Uterus (tissue), 3 donors: ENCODE measurements at regions not wholly inside any gene's neighbourhood (a gene's known extent, or its start where the extent isn't known, plus 50 kb on each side); places are given as distances from the start of the nearest gene placed in this dataset.

ENCODE experiments used
- DNase-seq, 2 donors: peaks; one replicate each; pipeline ENCODE4 v3.0.0-alpha.2; 2019 to 2020
- H3K27ac ChIP-seq, 2 donors: fragments of 200-600 bp; sonication (generic); 1 replicate in 1 of 2; 2 replicates in 1 of 2; pipeline ENCODE4 v1.5.1; 2016 to 2018
- H3K27me3 ChIP-seq, 2 donors: fragments of 200-600 bp; sonication (generic); one replicate each; pipeline ENCODE4 v1.5.1; 2018 to 2019; ENCODE audit warnings: control low read depth in 1 of 2
- H3K36me3 ChIP-seq, 2 donors: fragments of 200-600 bp; sonication (generic); one replicate each; pipeline ENCODE4 v1.5.1; 2019; ENCODE audit warnings: control low read depth in 1 of 2
- H3K4me1 ChIP-seq, 2 donors: fragments of 200-600 bp; sonication (generic); one replicate each; pipeline ENCODE4 v1.5.1; 2018 to 2019; ENCODE audit warnings: control low read depth in 1 of 2
- H3K4me3 ChIP-seq, 2 donors: fragments of 200-600 bp; sonication (generic); 1 replicate in 1 of 2; 2 replicates in 1 of 2; pipeline ENCODE4 v1.5.1; 2018 to 2019; ENCODE audit warnings: mild to moderate bottlenecking in 1 of 2
- H3K9me3 ChIP-seq, 2 donors: fragments of 200-600 bp; sonication (generic); one replicate each; pipeline ENCODE4 v1.5.1; 2019; ENCODE audit warnings: control low read depth in 1 of 2
- CTCF ChIP-seq, 4 experiments: fragments of 200-600 bp in 2 of 4; fragments of 450-650 bp in 2 of 4; sonication (generic) in 2 of 4; IDR thresholded peaks; one replicate each; pipeline ENCODE4 v1.5.1; 2016 to 2019; ENCODE audit warnings: antibody characterized with exemption in 4 of 4, mild to moderate bottlenecking in 2 of 4, moderate library complexity in 1 of 4
- POLR2A ChIP-seq, 2 donors: fragments of 450-650 bp; IDR thresholded peaks; one replicate each; pipeline ENCODE4 v1.6.1; 2016; ENCODE audit warnings: antibody characterized with exemption in 2 of 2, mild to moderate bottlenecking in 1 of 2, moderate library complexity in 1 of 2
- intact Hi-C: fragments of 100-400 bp; cut with DNase I; formaldehyde crosslinking; loops from one replicate; pipeline ENCODE4 v1.15.1; 2023; ENCODE audit warnings: low total_unique reads
- donor health status: DM: yes; HTN: yes; CAD: no.

GRCh38 chr2:226126104-226126503, 673.5 kb downstream of the IRS1 start:
- no peak for DNase-seq
- peak overlapping the region; percentile 59 to 73 for H3K27ac ChIP-seq
- no peaks in the 10 kb centered on the region for H3K27me3 ChIP-seq
- no peaks in the 10 kb centered on the region for H3K36me3 ChIP-seq
- peaks cover 0 to 4% of the 10 kb centered on the region in 2 donors for H3K4me1 ChIP-seq
- TF ChIP-seq CTCF (IDR thresholded peaks at IDR 0.05) (no peak), POLR2A (IDR thresholded peaks at IDR 0.05) (no peak)
- intact Hi-C loops = no loop called here
- no peaks in the 10 kb centered on the region for H3K9me3 ChIP-seq
- H3K4me3 ChIP-seq = no peak overlapping the region

- H3K27ac ChIP-seq = peak overlapping the region; percentile 59 to 73
- no peaks in the 10 kb centered on the region for H3K27me3 ChIP-seq
- H3K9me3 ChIP-seq = no peaks in the 10 kb centered on the region
- no peak overlapping the region for H3K4me3 ChIP-seq
- H3K4me1 ChIP-seq = peaks cover 0 to 4% of the 10 kb centered on the region in 2 donors
- H3K36me3 ChIP-seq = no peaks in the 10 kb centered on the region
- no peak for DNase-seq
- intact Hi-C loops = no loop called here
- TF ChIP-seq CTCF (IDR thresholded peaks at IDR 0.05) (no peak), POLR2A (IDR thresholded peaks at IDR 0.05) (no peak)
These were observed 674.3 kb downstream of the IRS1 start for GRCh38 chr2:226125176-226125883.

GRCh38 chr2:226124548-226125011, 675.0 kb downstream of the IRS1 start:
- Histone ChIP-seq H3K36me3 (no peaks in the 10 kb centered on the region), H3K4me3 (no peak overlapping the region), H3K27ac (peak overlapping the region; percentile 59 to 73), H3K4me1 (peaks cover 0 to 4% of the 10 kb centered on the region in 2 donors), H3K27me3 (no peaks in the 10 kb centered on the region), H3K9me3 (no peaks in the 10 kb centered on the region)
- intact Hi-C loops = no loop called here
- DNase-seq = peak in 1 of 2 donors; percentile 21
- TF ChIP-seq CTCF (IDR thresholded peaks at IDR 0.05) = no peak
- TF ChIP-seq POLR2A (IDR thresholded peaks at IDR 0.05) = no peak

GRCh38 chr2:226123300-226123699, 676.3 kb downstream of the IRS1 start:
- no peaks in the 10 kb centered on the region for H3K9me3 ChIP-seq
- H3K27ac ChIP-seq = peak overlapping the region; percentile 57 to 59
- TF ChIP-seq CTCF (IDR thresholded peaks at IDR 0.05) (no peak), POLR2A (IDR thresholded peaks at IDR 0.05) (no peak)
- intact Hi-C loops = no loop called here
- H3K27me3 ChIP-seq = no peaks in the 10 kb centered on the region
- H3K36me3 ChIP-seq = no peaks in the 10 kb centered on the region
- no peak overlapping the region for H3K4me3 ChIP-seq
- no peak for DNase-seq
- H3K4me1 ChIP-seq = peaks cover 0 to 4% of the 10 kb centered on the region in 2 donors

GRCh38 chr2:226122041-226122440, 677.6 kb downstream of the IRS1 start:
- DNase-seq = no peak
- Histone ChIP-seq H3K27me3 (no peaks in the 10 kb centered on the region), H3K36me3 (no peaks in the 10 kb centered on the region), H3K9me3 (no peaks in the 10 kb centered on the region), H3K27ac (peak overlapping the region in 1 of 2 donors; percentile 57), H3K4me1 (peaks cover 0 to 4% of the 10 kb centered on the region in 2 donors), H3K4me3 (no peak overlapping the region)
- TF ChIP-seq CTCF (IDR thresholded peaks at IDR 0.05) (no peak), POLR2A (IDR thresholded peaks at IDR 0.05) (no peak)
- intact Hi-C loops = no loop called here
